NCI-H748 (cell line): ENCODE measurements at regions not wholly inside any gene's neighbourhood (a gene's known extent, or its start where the extent isn't known, plus 50 kb on each side); places are given as distances from the start of the nearest gene placed in this dataset.

Experiments
- DNase-seq: peaks from one replicate; lab custom pipeline; 2025; ENCODE audit not compliant: unreplicated experiment; lab: John Stamatoyannopoulos, UW

- DNase-seq, result peak; percentile 28
Measured at GRCh38 chr22:48264586-48264985, 1502.1 kb downstream of the TBC1D22A start.

- peak; percentile 54 for DNase-seq
Measured at GRCh38 chr22:48263791-48264351, 1501.4 kb downstream of the TBC1D22A start.

- no peak for DNase-seq
Measured at GRCh38 chr22:48263431-48263765, 1500.9 kb downstream of the TBC1D22A start.

- no peak for DNase-seq
Measured at GRCh38 chr22:48262596-48263430, 1500.4 kb downstream of the TBC1D22A start.

- DNase-seq, result no peak
Measured at GRCh38 chr22:48261706-48262105, 1499.3 kb downstream of the TBC1D22A start.

DNA sequence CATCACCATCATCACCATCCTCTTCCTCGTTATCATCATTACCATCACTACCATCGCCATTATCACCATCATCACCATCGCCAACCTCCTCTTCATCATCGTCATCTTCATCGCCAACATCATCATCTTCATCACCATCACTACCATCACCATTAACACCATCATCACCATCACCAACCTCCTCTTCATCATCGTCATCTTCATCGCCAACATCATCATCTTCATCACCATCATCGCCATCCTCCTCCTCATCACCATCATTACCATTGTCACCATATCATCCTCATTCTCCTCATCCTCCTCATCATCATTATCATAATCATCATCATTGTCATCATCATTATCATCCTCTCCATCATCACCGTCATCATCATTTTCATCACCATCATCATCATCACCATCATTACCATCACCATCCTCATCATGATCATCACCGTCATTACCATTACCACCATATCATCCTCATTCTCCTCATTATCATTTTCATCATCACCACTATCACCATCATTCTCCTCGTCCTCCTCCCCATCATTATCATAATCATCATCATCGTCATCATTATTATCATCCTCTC is 1498.7 kb downstream of the TBC1D22A start:
- DNase-seq, result no peak

DNA sequence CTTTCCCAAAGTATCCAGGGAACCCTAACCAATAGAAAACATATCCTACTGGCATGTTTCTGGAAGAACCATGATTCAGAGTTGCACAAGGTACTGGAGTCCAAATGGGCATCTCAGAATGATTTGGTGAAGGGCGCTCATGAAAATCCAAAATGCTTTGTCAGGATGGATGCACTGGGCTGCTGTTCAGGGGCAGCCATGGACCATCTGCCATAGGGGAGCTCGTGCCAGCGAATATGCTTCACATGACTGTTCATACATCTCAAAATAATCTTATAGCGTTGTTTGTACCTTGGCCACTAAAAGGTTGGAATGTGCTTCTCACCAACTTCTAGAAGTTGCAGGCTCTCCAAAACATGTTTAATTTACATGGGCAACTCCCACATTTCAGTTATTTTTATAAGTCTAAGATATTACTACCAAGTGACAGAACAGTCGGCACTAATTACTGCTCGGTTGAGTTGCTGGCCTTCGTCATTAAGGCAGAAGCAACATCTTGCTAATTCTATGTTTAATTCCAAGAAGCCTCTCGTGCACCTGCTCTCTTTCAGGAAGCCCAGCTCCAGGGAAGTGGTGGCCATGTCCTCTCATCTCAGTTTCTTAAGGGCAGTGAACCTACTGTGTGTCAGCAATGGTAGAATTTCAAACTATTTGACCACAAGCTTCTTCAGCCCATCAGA is 1497.7 kb downstream of the TBC1D22A start:
- no peak for DNase-seq

DNA sequence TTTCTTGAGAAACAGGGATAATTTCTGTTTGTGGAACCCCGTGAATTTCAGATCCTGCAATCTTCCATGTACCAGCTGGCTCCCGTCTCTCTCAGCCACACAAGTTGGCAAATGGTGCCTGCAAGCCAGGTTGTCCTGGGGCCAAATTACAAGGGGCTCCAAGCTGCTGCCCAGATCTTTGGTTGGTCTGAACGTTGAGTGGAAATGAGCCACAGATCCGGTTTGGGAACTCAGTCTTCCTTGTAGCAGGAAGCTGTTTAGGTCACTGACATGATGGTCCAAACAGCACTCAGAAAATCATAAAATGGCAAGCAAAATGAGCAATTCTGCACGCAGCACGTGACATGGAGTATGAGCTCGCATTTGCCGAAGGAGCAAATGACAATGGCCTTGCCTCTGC is 1496.4 kb downstream of the TBC1D22A start:
- no peak for DNase-seq

DNA sequence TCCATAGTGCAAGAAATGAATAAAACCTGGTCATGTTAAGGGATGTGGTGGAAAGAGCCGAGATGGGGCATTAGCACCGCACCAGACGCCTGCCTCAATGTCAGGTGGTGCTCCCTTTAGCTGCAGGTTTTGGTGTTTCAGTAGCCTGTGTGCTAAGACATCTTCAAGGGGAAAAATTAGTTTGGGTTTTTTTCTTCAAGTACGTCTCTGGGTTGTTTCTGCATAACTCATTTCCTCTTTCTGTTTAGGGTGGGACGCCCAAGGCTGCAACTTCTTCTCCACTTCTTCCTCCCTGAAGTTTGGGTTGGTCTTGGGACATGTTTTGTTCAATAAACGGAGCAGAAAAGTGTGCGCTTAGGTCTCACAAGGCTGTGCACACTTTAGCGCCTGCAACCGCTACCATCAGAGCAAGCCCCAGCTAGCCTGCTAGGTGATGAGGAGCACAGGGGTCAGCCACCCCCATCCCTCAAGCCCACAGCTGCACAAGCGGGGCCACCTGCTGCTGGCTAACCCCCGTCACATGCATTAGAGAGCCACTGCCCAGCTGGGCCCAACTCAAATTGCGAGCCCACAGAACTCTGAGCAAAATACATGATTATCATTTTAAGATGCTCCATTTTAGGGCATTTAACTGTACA is 1495.7 kb downstream of the TBC1D22A start:
- DNase-seq, result peak; percentile 21

DNA sequence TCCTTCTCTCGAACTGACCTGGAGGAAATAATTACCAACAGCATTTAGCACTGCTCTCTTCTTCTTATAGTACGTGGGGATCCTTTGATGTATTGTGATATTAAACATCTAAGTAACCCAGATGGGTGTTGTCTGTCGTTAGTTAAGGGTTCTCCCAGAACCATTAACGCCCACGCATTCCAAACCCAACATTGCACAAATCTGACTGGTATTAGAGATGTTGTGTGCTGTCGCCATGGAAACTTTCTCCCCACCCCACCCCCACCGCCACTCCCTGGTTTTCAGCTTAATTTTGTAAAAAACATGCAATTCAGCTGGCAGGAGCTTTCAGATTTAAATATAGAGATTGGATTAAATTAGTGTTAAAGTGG is 1495.2 kb downstream of the TBC1D22A start:
- peak; percentile 40 for DNase-seq

DNA sequence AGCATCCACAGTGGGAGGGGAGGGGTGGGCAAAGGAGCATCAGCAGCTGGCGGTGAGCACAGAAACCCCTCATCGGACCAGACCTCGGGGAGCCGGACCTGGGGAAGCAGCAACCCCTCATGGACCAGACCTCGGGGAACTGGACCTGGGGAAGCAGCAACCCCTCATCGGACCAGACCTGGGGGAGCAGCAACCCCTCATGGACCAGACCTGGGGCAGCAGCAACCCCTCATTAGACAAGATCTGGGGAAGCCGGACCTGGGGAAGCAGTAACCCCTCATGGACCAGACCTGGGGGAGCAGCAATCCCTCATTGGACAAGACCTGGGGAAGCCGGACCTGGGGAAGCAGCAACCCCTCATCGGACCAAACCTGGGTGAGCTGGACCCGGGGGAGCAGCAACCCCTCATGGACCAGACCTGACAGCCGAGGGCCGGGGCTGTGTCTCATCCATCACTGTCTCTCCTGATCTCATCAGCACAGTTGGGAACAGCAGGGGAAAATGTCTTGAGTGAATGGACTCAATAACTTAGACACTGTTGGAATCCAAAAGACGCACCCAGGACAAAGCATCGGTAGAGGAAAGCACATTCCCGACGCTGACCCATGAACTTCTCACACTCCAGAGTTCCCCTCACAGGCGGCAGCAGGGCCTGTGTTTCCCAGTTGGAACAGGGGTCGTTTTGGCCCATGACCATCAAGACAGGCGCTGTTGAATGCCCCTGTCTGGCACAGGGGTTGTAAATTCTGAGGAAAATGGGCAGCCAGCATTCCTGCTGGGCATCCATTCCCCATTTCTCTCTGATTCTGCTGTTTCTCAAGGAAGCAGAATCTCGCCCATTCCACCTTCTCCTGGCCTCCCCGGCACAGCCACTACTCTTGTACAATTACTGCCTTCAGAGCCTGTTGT is 1494.6 kb downstream of the TBC1D22A start:
- DNase-seq, result no peak

DNA sequence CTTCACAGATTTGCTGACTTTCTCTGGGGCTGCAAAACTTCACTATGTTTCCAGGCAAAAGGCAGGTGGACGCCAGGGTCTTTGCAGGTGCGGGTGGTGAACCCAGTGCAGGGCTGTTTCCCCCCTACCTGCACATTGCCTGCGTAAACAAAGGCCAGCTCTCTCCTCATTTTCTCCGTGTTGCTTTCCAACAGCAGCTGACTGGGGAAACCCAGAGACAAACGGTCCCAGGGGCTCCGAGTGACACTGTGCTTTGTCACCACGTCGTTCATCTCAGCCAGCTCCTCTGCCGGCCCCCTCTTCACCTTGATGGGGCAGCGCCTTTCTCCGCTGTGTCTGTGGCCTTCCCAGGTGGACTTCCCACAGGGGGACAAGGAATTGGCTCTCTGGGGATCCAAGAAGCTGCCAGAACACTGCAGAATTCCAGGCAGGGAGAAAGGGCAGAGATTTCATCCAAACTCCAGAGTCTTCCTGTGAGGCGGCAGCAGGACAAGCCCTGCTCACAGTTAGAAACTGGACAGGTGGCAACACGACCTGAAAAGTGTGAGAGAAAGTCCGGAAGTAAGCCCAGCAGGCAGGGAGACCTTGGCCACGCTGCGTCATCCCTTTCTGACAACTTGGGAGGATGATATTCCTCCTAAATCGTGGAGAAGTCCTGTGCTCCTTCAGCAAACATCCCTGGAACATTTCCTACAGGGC is 1493.7 kb downstream of the TBC1D22A start:
- peak; percentile 24 for DNase-seq

DNA sequence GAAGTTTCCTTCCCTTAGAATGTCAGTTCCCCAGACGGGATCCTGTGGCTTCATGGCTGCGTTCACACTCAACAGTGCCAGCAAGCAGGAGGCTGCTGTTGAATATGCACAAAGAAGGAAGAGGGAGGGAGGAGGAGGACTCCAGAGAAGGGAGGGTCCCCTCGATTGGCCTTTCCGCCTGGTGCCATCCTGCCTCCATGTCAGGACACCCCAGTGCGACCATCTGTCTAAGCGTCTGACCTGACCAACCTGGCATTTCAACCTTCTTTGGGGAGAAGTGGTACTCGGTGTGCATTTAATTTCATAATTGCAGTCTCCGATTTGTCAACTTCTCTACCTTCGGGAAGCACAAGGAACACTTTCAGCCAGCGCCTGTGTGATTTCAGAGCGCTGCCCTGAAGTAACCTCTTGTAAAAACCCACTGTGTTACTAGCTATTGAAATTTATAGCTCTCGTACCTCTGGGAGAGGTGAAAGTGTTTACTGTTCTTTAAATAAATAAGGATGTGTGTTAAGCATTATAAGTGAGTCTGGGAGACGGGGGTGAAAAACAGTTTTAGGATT is 1491.9 kb downstream of the TBC1D22A start:
- DNase-seq, result peak; percentile 91

- DNase-seq, result no peak
Measured at GRCh38 chr22:48253573-48253972, 1491.1 kb downstream of the TBC1D22A start.

- no peak for DNase-seq
Measured at GRCh38 chr22:48253136-48253535, 1490.7 kb downstream of the TBC1D22A start.

DNA sequence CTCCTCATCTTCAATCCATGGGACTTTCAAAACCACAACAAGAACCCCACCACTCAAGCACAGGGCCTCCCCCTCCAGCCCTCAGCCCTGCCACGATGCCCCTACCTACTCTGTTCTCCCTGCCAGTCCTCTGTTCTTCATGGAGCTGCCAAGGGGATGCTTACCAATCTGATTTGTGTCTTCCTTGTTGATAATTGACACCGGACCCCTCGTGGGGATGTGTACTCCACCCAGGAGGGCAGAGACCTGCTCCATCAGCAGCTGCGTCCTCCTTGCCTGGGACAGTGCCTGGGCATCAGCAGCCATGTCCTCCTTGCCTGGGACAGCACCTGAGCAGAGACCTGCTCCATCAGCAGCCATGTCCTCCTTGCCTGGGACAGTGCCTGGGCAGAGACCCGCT is 1489.2 kb downstream of the TBC1D22A start:
- DNase-seq, result no peak

DNA sequence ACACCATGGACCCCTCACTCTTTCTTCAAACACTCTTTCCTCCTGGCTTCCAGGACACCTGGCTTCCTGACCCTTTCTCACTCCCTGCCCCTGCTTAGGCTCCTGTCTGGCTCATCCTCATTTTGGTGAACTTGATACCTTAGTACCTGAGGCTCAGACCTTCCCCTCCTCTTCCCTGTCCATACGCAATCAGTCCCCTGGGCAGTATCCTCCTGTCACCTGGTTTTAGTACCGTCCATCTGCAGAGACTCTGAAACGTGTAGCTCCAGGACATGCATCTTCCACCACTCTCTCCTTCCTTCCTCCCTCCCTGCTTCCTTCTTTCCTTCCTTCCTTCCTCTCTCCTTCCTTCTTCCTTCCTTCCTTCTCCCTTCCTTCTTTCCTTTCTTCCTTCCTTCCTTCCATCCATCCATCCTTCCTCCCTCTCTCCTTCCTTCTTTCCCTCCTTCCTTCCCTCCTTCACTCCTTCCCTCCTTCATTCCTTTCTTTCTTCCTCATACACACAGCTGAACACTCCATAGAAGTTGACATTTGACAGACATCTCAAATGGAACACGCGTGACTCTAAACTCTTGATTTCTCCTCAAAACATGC is 1488.6 kb downstream of the TBC1D22A start:
- no peak for DNase-seq

- DNase-seq, result no peak
Measured at GRCh38 chr22:48250286-48250895, 1487.9 kb downstream of the TBC1D22A start.
